DMS53 treated with DMSO at 0.1 percent for 48 hours (cell line): ENCODE measurements at regions not wholly inside any gene's neighbourhood (a gene's known extent, or its start where the extent isn't known, plus 50 kb on each side); places are given as distances from the start of the nearest gene placed in this dataset.
"Not testable (repeated sequence)": the region's sequence is repeated elsewhere in the genome, so short reads cannot be mapped to it uniquely, and the experiment has no call there.

Experiments used
- DNase-seq: peaks from one replicate; lab custom pipeline; 2025; ENCODE audit not compliant: unreplicated experiment; lab: John Stamatoyannopoulos, UW

DNA sequence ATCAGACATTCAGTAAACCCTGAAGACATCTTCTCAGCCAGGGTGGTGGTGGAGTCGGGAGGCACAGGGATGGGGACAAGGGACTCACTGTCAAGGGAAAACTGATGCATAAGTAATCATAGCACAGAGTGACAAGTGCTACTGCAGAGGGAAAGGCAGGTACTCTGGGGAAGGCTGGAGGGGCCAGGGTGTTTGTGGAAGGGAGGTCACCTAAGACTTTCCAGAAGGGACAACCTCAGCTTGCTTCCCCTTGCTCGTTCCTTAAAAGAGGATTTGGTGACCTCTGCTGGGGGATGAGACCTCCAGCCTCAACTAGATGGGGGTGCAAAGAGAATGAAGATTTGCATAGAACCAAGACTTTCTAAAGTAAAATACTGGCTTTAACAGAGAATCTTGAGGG lies 99.5 kb downstream of the SLC4A3 start:
- no peak for DNase-seq

GRCh38 chr2:219727771-219728429 lies 100.5 kb downstream of the SLC4A3 start:
- DNase-seq, result no peak

GRCh38 chr2:219728991-219729487 lies 101.6 kb downstream of the SLC4A3 start:
- no peak for DNase-seq

GRCh38 chr2:219731173-219731572 lies 103.7 kb downstream of the SLC4A3 start:
- no peak for DNase-seq

GRCh38 chr2:219733106-219733505 lies 105.7 kb downstream of the SLC4A3 start:
- no peak for DNase-seq

DNA sequence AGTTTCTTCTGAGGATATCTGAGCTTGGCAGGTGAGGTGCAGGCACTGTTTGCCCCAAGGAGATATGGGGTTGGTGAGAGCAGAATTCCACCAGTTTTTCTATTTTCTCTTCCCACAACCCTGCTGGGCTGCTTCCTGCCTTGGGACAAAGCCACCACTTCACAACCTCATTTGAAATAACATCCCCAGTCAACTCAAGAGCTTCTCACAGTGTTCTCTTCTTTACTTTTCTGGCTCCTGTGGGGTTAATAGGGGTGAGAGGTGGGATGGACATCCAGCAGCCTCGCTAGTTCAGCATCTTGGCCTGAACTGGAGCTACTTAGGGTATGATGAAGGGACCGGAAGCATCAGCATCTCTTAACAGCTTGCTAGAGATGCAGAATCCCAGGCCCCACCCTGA lies 106.3 kb downstream of the SLC4A3 start:
- DNase-seq, result no peak

GRCh38 chr2:219736209-219736608 lies 108.8 kb downstream of the SLC4A3 start:
- peak; percentile 42 for DNase-seq

DNA sequence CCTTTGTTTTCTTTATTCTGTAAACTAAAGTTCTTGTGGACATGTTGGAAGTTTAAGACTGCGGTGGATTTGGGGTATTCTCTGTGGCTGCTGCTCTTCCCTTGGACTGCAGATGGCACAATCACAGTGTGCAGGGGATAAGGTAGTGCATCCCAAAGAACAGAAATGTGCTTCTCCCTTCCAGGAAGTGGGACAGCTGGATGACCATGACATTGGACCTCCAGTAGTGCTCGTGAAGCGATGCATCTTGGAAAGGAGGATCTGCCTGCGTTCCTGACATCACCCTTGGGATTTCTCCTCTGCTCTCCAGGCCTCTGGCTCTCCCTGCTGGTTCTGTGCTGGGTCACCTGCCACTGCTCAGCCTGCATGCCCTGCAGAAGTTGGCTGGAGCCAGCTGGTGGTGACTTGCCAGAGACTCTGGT lies 109.9 kb downstream of the SLC4A3 start:
- no peak for DNase-seq

DNA sequence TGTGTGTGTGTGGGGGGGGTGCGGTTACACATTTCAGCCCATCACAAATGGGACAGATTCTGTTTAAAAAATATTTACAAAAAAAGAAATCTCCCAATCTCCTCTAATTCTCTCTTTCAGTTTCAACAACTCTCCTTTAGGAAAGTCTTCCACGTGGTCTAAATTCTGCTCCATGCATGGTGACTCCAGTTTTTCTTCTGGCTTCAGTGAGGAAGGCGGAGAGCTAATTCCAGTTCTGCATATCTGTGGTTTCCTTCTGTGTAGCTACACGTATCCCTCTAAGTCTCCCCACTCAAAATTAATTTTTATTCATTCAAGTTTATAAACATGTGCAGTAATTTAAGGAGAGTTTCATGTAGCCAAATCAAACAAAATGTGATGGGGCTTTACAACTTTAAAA lies 111.6 kb downstream of the SLC4A3 start:
- DNase-seq, result no peak

GRCh38 chr2:219739866-219740440 lies 112.5 kb downstream of the SLC4A3 start:
- no peak for DNase-seq

DNA sequence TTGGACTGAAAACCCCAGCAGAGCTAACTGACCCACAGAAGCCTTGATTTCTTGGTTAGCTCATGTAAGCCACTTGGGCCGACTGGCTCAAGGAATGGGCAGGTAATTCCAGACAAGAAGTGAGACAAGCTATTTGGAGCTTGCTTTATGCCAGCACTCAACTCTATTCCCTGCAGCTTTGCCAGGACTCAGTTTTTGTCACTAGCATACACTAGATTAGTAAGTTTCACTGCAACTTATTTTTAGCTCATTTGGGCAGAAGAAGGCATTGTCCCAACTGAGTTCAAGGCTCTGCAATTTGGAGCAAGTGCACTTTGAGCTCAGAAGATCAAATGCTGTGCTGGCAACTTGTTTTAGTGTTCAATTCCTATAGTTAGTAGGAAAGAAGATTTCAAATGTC lies 116.1 kb downstream of the SLC4A3 start:
- no peak for DNase-seq

- DNase-seq, result no peak
Measured at GRCh38 chr2:219744066-219744465, 116.6 kb downstream of the SLC4A3 start.

GRCh38 chr2:219744600-219744999 lies 117.2 kb downstream of the SLC4A3 start:
- no peak for DNase-seq

- no peak for DNase-seq
Measured at GRCh38 chr2:219747637-219748036, 120.2 kb downstream of the SLC4A3 start.

- DNase-seq, result no peak
Measured at GRCh38 chr2:219748671-219749570, 121.5 kb downstream of the SLC4A3 start.

DNA sequence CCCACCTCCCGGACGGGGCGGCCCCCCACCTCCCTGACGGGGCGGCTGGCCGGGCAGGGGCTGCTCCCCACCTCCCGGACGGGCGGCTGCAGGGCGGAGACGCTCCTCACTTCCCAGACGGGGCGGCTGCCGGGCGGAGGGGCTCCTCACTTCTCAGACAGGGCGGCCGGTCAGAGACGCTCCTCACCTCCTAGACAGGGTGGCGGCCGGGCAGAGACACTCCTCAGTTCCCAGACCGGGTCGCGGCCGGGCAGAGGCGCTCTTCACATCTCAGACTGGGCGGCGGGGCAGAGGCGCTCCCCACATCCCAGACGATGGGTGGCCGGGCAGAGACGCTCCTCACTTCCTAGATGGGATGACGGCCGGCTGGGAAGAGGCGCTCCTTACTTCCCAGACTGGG lies 123.7 kb downstream of the SLC4A3 start:
- DNase-seq, result not testable (repeated sequence)

GRCh38 chr2:219752726-219753125 lies 125.3 kb downstream of the SLC4A3 start:
- no peak for DNase-seq

DNA sequence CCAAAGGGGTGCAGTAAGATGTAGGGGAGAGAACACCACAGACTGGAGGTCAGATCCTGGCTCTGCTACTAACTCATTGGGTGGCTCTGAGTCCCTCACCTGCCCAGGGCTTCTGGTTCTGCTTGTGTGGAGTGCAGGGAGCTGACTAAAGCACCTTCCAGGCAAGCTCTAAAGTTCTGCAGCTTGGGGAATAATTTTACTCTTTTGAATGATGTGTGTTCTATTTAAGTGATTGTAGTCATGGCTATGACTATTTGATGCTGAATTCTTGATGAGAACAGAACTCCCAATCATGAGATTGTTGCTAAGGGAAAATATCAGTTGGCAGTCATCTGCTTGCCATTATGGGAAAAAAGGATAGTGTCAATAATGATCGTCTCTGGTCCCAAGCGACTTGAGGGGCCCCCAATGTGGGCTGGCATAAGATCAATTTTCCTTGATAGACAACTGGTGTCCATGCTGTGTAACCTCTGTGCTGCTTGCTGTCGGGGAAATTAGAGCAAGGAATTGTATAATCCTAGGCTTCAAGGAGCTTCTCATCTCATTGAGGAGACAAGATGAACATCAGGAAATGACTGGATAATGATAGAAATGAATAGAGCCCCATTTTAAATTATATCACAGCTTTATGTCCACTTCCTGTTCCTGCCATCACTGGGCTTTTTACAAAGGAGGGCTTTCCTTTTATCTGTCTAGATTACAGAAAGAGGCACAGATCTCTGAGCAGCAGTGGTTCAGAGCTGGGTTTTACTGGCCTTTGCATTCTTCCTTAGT lies 131.7 kb downstream of the SLC4A3 start:
- no peak for DNase-seq

GRCh38 chr2:219759801-219760200 lies 132.4 kb downstream of the SLC4A3 start:
- no peak for DNase-seq

DNA sequence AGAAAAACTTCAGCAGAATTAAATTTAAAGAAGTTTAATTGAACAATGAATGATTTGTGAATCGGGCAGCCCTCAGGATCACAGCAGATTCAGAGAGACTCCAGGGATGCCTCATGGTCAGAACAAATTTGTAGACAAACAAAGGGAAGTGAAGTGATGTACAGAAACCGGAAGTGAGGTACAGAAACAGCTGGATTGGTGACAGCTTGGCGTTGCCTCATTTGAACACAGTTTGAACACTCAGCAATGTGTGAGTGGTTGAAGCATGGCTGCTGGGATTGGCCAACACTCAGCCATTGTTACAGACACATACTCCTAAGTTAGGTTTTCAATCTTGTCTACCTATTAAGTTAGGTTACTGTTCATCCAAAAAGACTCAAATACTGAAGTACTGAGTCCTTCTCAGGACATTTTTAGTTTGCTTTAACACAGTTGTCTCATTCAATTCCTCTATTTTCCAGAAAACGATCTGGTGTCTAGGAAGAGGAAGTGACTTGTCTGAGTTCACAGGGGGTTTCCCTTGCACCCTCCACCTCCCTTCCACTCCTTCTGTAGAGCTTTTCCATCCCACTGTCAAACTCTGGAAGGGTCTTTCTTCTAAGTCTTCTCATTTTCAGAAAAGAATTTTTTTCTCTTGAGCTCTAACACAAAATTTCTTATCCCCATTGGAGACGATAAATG lies 137.9 kb downstream of the SLC4A3 start:
- no peak for DNase-seq

- no peak for DNase-seq
Measured at GRCh38 chr2:219766658-219767057, 139.2 kb downstream of the SLC4A3 start.
